ENCODE measurements at regions not wholly inside any gene's neighbourhood (a gene's known extent, or its start where the extent isn't known, plus 50 kb on each side); places are given as distances from the start of the nearest gene placed in this dataset.

DNA sequence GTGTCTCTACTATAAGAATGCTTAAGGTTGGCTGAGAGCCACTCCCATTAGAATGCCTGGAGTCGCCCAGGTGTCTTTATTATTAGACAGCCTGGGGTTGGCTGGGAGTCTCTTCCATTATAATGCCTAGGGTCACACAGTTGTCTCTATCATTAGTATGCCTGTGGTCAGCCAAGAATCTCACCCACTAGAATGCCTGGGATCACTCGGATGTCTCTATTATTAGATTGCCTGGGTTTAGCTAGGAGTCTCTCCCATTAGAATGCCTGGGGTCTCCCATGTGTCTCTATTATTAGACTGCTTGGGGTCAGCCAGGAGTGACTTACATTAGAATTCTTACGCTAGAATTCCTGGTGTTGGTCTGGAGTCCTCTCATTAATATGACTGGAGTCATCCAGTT lies 2255.3 kb downstream of the TP53TG3F start:
- TF ChIP-seq POLR2AphosphoS5 (IDR thresholded peaks at IDR 0.05) (no peak), POLR2A (IDR thresholded peaks at IDR 0.05) (no peak)

Measured in prostate gland (tissue), 1 donor.